ENCODE measurements at regions not wholly inside any gene's neighbourhood (a gene's known extent, or its start where the extent isn't known, plus 50 kb on each side); places are given as distances from the start of the nearest gene placed in this dataset.
"Not testable (repeated sequence)": the region's sequence is repeated elsewhere in the genome, so short reads cannot be mapped to it uniquely, and the experiment has no call there.

- Histone ChIP-seq H3K27me3 (no peaks in the 10 kb centered on the region), H3K4me3 (no peak overlapping the region), H3K9me3 (peaks cover 6% of the 10 kb centered on the region), H3K36me3 (no peaks in the 10 kb centered on the region)
- no peak for DNase-seq
Measured at GRCh38 chr20:58045579-58045978, 182.9 kb downstream of the ANKRD60 start.

DNA sequence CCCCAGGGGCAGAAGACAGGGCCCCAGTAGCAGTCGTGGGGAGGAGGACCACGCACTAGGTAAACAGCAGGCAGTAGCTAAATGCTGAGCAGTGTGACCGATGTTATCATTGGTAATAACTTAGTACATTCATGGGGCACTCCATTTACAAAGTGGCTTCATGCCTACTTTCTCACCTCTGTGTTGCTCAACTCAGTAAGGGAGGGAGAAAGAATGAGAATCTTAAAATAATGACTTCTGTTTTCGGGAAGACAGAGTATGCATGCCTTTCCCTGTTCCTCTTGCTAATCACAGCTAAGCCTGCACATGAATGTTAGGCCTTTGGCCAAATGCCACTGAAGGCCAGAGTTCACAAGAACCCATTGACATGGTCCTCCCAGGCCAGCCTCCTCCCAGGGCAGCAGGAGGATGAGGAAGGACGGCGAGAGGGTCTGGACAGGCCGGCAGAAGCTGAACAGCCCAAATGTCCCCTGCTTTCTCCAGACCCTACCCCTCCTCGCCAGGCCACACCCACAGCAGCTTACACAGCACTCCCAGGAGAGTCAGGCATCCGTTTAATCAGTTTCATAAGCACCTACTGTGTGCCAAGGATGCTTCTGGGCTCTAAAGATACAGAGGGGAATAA is 183.4 kb downstream of the ANKRD60 start:
- H3K27me3 ChIP-seq, result no peaks in the 10 kb centered on the region
- peaks cover 4% of the 10 kb centered on the region; the same call in 1 of the 2 replicates for H3K9me3 ChIP-seq
- no peaks in the 10 kb centered on the region for H3K36me3 ChIP-seq
- no peak for DNase-seq
- H3K4me3 ChIP-seq, result no peak overlapping the region

DNA sequence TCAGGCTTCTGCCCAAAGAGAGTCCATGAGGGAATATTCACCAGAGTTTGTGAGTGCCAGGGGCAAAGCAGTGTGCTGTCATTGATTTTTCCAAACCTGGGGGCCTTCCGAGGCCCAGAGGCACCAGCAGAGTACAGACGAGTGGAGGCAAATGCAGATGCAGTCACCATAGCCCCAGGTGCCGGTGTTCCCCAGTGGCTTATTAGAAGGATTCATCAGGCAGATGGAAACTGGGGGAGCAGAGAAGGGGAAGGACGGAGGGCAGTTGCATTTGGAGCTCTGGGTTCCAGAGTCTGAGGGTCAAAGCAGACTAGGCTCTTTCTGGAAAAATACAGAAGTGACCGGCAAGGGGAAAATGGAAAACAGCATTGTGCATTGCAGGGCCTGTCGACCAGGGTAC is 184.2 kb downstream of the ANKRD60 start:
- Histone ChIP-seq H3K27me3 (no peaks in the 10 kb centered on the region), H3K4me3 (no peak overlapping the region), H3K9me3 (no peaks in the 10 kb centered on the region), H3K36me3 (no peaks in the 10 kb centered on the region)
- no peak for DNase-seq

GRCh38 chr20:58043236-58044140 is 185.0 kb downstream of the ANKRD60 start:
- no peaks in the 10 kb centered on the region for H3K36me3 ChIP-seq

DNA sequence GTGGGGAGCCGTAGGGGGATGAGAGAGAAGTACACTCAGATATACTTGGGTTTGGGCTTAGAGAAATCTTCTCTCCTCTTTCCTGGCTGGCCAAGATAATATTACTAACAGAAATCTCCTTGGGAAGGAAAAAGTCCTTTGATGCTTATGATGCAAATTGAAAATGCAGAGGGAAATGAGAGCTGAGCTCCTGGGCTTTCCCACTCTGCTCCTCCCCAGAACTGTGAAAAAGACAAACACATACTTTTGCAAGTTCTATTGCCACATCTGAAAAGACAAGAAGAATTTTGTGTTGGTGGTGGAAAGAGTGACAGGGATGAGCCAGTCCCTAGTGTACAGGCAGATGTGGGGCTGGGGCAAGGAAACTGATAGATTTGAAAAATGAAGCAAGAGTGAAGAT is 185.9 kb downstream of the ANKRD60 start:
- Histone ChIP-seq H3K36me3 (no peaks in the 10 kb centered on the region), H3K4me3 (no peak overlapping the region), H3K27me3 (no peaks in the 10 kb centered on the region), H3K9me3 (no peaks in the 10 kb centered on the region)
- no peak for DNase-seq

More at GRCh38 chr20:58043236-58044140, 185.0 kb downstream of the ANKRD60 start:
- no peak overlapping the region for H3K4me3 ChIP-seq
- no peaks in the 10 kb centered on the region for H3K27me3 ChIP-seq
- no peak for DNase-seq
- no peaks in the 10 kb centered on the region for H3K9me3 ChIP-seq

DNA sequence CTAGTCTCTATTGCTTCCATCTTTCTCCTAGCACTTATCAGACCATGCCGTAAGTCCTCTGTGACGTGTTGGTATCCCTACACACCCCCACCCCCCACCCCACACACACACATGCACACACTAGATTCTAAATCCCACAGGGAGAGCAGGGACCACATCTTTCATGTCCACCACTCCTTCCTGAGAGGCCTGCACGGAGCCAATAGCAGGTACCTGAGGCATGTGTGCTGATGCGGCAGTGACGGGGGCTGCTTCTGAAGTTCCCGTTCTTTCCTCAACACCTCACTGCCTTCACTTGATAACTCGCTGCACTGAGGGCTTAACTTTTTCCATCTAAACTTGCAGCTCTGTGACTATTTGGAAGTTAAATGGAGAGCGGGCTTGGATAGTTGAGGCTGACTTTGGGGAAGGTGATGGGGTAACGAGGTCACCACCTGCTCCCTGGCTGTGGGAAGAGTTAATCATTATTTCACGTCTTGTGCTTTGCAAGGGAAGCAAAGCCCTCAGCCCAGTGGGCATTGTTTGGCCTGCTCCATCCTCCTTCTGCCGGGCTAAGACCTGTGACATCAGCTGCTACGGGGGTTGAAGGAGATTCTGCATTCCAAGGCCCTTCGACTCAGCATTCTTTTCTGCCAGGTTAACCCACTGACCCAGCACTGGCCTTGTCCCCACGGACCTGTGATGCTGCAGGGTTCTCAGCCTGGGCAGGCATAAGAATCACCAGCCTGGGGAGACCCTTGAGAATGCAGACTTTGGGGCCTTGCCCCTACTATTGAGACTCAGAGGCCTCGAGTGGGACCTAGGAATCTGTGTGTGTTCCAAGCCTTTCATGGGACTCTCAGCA is 187.8 kb downstream of the ANKRD60 start:
- H3K27me3 ChIP-seq, result no peaks in the 10 kb centered on the region
- DNase-seq, result no peak
- H3K36me3 ChIP-seq, result no peaks in the 10 kb centered on the region
- H3K4me3 ChIP-seq, result no peak overlapping the region
- no peaks in the 10 kb centered on the region for H3K9me3 ChIP-seq

DNA sequence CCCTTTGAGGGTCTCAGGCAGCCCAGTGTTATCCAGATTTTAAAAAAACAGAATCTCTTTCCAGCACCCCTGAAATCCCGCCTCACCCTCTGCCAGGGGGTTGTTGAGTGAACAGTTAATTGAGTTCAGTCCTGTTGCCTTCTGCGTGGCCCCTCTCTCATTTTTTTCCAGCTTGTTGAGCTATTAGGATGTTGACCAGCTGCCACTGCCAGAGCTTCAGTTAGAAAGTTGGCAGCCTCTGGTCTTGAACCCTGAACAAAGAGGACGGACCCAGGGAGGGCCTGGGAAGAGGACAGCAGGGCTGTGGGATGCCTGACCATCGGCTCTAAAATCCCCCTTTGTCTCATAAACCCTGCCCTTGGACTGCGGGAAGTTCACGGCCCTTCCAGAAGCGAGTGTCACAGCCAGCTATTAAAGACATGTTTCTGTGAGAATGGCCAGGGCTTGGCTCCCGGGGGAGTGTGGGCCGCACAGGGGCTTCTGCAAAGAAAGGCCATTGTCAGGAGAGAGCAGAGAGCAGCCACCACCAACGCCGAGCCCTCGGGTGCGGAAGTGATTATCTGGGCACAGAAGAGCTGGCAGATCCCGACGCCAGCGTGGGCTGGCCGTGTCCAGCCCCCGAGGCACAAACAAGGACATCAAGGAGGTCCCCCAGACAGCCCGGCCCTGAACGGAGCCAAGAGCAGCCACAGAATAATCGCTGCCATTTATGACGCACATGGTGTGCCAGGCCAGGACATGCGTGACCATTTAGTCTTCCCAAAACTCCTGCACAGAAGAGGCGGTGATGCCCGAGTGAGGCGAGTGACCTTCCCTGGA is 189.0 kb downstream of the ANKRD60 start:
- DNase-seq, result no peak
- no peaks in the 10 kb centered on the region for H3K36me3 ChIP-seq
- H3K4me3 ChIP-seq, result no peak overlapping the region
- H3K9me3 ChIP-seq, result no peaks in the 10 kb centered on the region
- 0 out of 2 replicates have a peak, but pooled peaks cover 1% of the 10 kb centered on the region for H3K27me3 ChIP-seq

DNA sequence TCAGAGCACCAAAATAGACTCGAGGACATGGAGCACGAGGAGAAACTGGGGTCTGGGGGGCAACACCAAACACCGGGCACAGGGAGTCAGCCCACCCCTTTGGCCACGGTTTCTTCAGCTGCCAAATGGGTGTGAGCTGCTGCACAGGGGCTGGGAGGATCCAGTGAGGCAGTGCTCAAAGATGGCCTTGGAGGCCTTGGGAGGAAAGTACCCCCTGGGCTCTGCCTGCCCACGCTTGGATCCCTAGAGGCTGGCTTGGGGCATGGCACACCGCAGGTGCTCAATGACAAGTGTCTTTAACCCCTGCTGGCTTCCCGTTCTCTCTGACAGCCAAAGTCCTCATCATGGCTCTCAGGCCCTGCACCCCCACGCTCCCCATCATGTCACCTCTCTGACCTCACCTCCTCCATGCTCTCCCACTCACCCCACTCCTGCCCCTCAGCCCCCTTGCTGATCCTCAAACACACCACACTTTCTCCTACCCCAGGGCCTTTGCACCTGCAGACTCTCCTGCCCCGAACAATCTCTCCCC is 190.3 kb downstream of the ANKRD60 start:
- 0 out of 2 replicates have a peak, but pooled peaks cover 2% of the 10 kb centered on the region for H3K27me3 ChIP-seq
- no peaks in the 10 kb centered on the region for H3K36me3 ChIP-seq
- DNase-seq, result no peak
- H3K4me3 ChIP-seq, result no peak overlapping the region
- H3K9me3 ChIP-seq, result no peaks in the 10 kb centered on the region; the same call in 1 of the 2 replicates

DNA sequence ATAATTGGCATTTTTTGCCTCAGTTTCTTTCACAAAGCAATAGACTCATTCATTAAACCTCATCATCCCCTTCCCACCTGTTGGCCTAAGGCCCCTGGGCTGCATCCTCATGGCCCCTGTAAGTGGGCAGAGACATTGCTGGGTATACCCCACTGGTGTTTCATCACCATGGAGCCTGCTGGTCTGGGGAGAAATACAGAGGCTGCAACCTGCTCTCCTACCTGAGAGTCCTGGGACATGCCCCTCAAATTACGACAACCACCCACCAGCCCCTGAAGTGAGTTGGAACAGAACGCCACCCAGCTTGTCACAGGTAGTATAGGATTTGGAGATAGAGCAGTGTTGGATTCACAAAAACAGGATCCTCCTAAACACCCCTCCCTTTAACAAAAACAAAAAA is 190.8 kb downstream of the ANKRD60 start:
- no peak for DNase-seq
- H3K9me3 ChIP-seq, result no peaks in the 10 kb centered on the region; the same call in 1 of the 2 replicates
- H3K27me3 ChIP-seq, result 0 out of 2 replicates have a peak, but pooled peaks cover 2% of the 10 kb centered on the region
- no peaks in the 10 kb centered on the region for H3K36me3 ChIP-seq
- no peak overlapping the region for H3K4me3 ChIP-seq

- H3K4me3 ChIP-seq, result no peak overlapping the region
- H3K36me3 ChIP-seq, result no peaks in the 10 kb centered on the region
- DNase-seq, result no peak
- H3K9me3 ChIP-seq, result peaks cover 5% of the 10 kb centered on the region; the same call in 1 of the 2 replicates
- peaks cover 14% of the 10 kb centered on the region; the same call in 1 of the 2 replicates for H3K27me3 ChIP-seq
Measured at GRCh38 chr20:58033026-58033536, 195.4 kb downstream of the ANKRD60 start.

DNA sequence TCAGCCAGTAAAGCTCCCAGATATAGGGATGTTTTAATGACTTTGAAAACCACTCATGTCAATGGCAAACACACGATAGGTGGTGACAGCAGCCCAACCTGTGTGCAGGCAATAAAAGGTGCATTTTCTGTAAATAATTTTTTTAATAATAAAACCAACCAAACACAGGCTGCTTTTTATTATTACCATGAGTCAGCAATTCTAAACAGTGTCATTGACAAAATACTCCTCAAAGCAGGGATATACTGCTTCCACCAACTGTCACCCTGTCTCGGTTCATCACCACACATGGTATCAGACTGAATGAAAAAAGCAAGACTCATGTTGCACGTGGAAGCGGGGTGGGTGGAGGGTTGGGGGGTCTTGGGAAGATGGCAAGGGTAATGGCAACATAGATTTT is 195.9 kb downstream of the ANKRD60 start:
- H3K9me3 ChIP-seq, result peaks cover 5% of the 10 kb centered on the region; the same call in 1 of the 2 replicates

GRCh38 chr20:58031350-58031749 is 197.1 kb downstream of the ANKRD60 start:
- H3K27me3 ChIP-seq, result peaks cover 14% of the 10 kb centered on the region; the same call in 1 of the 2 replicates
- not testable (repeated sequence) for H3K36me3 ChIP-seq

More for the DNA sequence above, 195.9 kb downstream of the ANKRD60 start:
- H3K27me3 ChIP-seq, result peaks cover 14% of the 10 kb centered on the region; the same call in 1 of the 2 replicates
- no peak for DNase-seq
- no peak overlapping the region for H3K4me3 ChIP-seq
- no peaks in the 10 kb centered on the region for H3K36me3 ChIP-seq

GRCh38 chr20:58028123-58028522 is 200.3 kb downstream of the ANKRD60 start:
- H3K27me3 ChIP-seq, result peaks cover 12% of the 10 kb centered on the region
- no peaks in the 10 kb centered on the region for H3K36me3 ChIP-seq
- H3K4me3 ChIP-seq, result no peak overlapping the region
- H3K9me3 ChIP-seq, result 0 out of 2 replicates have a peak, but pooled peaks cover 5% of the 10 kb centered on the region
- no peak for DNase-seq

More at GRCh38 chr20:58031350-58031749, 197.1 kb downstream of the ANKRD60 start:
- not testable (repeated sequence) for DNase-seq, H3K4me3 ChIP-seq, H3K9me3 ChIP-seq

GRCh38 chr20:58026361-58026760 is 202.1 kb downstream of the ANKRD60 start:
- no peaks in the 10 kb centered on the region for H3K36me3 ChIP-seq
- H3K4me3 ChIP-seq, result no peak overlapping the region
- peaks cover 12% of the 10 kb centered on the region for H3K27me3 ChIP-seq
- 0 out of 2 replicates have a peak, but pooled peaks cover 5% of the 10 kb centered on the region for H3K9me3 ChIP-seq
- no peak for DNase-seq

- Histone ChIP-seq H3K27me3 (peaks cover 12% of the 10 kb centered on the region), H3K36me3 (no peaks in the 10 kb centered on the region), H3K9me3 (0 out of 2 replicates have a peak, but pooled peaks cover 5% of the 10 kb centered on the region), H3K4me3 (no peak overlapping the region)
- no peak for DNase-seq
Measured at GRCh38 chr20:58025233-58025632, 203.2 kb downstream of the ANKRD60 start.
